D341Med (cell line): ENCODE measurements at regions not wholly inside any gene's neighbourhood (a gene's known extent, or its start where the extent isn't known, plus 50 kb on each side); places are given as distances from the start of the nearest gene placed in this dataset.

Experiments
- DNase-seq: peaks from one replicate; pipeline ENCODE4 v3.0.0; 2012; ENCODE audit warnings: low spot score

- DNase-seq = no peak
Observed at GRCh38 chr11:71356904-71357303, 91.3 kb downstream of the DHCR7 start.

- DNase-seq = no peak
Observed at GRCh38 chr11:71356280-71356876, 91.8 kb downstream of the DHCR7 start.

GRCh38 chr11:71355281-71355680 is 92.9 kb downstream of the DHCR7 start:
- DNase-seq = no peak

GRCh38 chr11:71354394-71355105 is 93.6 kb downstream of the DHCR7 start:
- no peak for DNase-seq

DNA sequence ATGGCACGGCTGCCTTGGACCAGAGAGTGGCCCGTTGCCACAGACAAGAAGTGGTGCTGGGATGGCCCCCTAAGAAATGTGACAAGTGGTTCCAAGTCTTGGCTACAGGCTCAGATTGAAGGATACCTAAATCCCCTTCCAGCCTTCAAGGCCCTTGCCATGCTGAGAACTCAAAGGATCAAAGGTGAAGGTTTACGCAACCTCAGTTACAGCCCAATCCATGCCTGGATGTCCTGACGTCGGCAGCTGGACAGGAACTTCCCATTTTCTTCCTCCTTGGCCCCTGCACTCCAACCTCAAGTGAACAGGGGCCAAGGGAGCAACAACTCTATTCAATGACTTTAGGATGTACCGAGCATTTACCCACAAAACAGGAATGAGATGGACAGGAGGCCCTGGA is 95.4 kb downstream of the DHCR7 start:
- no peak for DNase-seq

- no peak for DNase-seq
Observed at GRCh38 chr11:71352226-71352625, 96.0 kb downstream of the DHCR7 start.

GRCh38 chr11:71349627-71350026 is 97.2 kb upstream of the SHANK2 start:
- no peak for DNase-seq

GRCh38 chr11:71343828-71344400 is 91.5 kb upstream of the SHANK2 start:
- no peak for DNase-seq

DNA sequence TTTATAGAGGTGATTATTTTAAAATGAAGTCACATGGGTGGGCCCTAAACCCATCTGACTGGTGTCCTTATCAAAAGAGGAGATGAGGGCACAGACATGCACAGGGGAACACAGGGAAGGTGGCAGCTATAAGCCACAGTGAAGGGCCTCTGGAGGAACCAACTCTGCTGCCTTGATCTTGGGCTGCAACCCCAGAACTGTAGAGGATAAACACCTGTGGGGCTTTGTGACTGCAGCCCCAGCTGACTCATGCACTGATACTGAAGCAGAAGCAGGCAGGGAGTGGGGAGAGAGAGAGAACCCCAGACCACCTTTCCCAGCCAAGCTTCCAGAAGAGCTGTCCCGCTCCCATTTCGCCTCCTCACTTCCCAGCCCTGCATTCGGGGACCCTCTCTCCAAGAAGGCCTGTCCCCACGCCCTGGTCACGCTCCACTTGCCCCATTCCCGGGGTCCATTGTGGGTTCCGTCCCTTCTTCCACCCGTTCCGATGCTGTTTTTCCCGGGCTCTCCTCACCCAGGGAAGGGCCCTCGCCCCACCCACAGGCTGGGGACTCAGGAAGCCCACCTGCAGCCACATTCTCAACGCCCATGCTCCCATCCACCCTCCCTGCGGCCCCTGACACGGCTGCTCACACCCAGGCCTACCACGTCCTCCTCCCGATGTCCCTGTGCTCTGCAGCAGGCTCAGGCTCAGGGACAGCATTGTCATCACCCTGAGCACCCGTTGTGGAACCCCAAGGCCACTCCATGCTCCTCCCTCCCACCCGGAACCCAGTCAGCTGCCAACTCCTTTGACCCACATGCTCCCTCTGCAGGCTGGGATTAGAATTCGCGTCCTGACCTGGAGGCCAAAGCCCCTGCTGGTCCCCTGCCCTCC is 90.8 kb upstream of the SHANK2 start:
- no peak for DNase-seq

DNA sequence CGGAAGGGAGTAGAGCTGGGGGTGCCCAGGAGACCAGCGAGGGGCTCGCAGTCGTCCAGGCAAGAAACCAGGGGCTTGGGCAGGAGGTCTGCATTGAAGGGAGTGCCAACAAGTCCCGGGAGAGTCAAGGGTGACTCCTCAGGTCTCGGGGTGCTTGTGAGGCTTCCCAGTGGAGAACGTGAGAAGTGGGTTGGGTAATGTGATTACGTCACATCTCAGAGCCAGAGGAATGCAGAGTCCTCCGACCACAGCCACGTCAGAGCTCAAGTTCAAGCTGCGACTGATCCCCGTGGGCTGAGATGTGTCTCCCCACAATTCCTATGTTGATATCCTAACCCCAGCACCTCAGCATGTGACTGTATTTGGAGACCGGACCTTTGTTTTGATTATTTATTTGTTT is 89.7 kb upstream of the SHANK2 start:
- no peak for DNase-seq

- DNase-seq = no peak
Observed at GRCh38 chr11:71341596-71341995, 89.2 kb upstream of the SHANK2 start.

DNA sequence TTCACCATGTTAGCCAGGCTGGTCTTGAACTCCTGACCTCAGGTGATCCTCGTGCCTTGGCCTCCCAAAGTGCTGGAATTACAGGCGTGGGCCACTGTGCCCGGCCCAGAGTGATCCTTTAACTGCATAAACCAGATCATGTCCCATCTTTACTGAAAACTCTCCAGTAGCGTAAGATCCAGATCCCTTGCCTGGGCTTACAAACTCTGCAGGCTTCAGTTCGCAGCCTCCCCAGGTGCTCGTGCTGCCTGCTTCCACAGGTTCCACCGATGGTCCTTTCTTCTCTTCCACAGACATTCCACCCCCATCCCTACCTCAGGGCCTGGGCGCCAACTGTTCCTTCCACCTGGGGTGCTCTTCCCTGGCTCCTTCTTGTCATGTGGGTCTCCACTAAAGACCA is 88.8 kb upstream of the SHANK2 start:
- DNase-seq = no peak

DNA sequence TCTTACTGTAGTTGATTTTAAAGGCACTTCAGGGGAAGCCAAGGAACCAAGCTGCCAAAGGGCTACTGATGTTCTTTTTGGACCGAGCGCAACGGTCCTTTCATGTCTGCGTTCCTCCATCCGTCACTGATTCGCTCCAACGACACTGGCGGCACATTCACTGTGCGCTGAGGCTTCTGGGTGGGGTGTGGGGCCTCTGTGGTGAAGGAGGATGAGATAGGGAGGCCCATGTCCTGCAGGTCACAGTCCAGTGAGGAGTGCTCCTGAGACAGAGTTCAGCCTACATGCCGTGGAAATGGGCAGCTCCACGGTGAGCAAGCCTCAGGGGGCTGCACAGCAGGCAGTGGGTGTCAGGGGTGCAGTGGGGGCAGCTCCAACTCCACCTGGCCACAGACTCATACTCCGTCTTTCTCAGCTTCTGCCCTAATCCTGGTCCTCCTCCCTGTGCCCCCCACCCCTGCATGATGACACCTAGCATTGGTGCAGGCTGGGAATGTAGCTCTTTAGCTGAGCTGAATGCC is 87.8 kb upstream of the SHANK2 start:
- DNase-seq = no peak

DNA sequence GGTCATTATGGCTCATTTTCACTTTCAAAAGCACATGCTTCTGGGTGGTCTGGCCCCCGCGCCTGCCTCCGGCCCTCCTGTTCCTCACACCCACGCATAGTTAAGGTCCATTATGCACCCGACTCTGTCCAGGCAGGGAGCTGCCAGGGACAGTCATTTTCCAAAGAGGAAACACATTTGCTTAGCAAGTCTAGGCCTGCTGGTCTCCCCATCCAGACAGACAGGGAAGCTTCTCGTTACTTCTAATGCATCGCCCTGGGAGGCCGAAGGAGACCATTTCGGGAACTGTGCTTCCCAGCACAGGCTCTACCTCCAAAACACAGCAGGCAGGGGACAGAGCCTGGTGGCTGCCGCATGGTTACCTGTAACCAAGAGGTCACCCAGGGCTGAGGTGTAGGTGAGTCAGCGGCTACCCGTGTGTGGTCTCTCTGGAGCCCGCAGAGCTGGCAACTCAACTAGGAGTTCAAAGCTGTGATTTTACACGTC is 87.1 kb upstream of the SHANK2 start:
- no peak for DNase-seq

- no peak for DNase-seq
Observed at GRCh38 chr11:71338801-71339395, 86.5 kb upstream of the SHANK2 start.

GRCh38 chr11:71336996-71337754 is 84.8 kb upstream of the SHANK2 start:
- DNase-seq = no peak

GRCh38 chr11:71336176-71336995 is 84.0 kb upstream of the SHANK2 start:
- peak; percentile 7 for DNase-seq

DNA sequence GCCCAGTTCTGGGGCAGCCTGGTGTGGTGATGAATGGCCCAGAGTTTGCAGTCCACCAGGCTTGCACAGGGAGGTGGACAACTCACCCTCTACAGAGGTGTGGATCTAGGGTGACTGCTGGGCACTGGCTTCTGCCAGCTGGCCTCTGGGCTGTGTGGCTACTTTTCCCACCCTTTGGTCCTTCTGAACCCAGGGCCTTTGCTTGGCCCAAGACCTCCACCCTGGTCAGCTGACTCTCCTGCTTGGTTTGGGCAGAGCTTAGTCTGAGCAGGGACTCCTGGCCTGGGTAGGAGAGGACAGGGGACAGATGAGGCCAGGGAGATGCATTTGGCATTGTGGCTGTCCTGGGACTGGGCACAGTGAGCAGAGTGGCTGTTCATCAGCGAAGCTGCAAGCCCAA is 83.0 kb upstream of the SHANK2 start:
- DNase-seq = peak; percentile 2

DNA sequence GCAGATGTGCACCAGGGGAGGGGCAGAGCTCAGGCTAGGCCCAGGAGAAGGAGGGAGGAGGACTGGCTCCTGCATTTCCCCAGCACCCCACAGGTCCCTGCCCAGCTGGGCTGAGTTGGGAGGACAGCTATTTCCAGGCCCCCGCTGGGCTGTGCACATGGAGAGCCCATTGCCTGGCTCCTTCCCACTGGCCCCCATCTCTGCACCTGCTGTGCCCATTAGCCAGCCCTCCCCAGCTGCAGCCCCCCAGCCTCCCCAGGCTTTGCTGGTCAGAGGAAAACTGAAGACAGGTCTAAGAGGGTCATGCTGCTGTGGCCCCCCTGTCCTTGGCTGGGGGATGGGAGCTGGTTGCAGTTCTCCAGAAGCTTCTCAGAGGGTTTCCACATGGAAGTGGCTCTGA is 81.8 kb upstream of the SHANK2 start:
- peak; percentile 7 for DNase-seq

DNA sequence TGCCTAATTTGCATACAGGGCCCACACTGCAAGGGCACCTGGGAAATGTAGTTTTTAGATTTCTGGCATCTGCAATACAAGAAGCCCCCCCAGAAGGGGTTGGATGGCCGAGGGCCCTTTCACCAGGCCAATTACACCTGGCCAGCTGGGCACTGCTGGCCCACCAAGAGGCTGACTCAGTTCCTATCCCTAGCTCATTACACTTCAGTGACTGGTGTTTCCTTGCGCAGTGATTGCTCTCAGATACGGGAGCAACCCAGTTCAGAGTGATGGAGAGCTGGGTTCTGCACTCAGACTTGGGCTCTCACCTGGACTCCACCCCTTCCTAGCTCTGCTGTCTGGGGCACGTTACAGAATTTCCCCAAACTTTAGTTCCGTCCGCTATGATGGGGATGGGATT is 81.1 kb upstream of the SHANK2 start:
- DNase-seq = no peak
